ENCODE measurements at regions not wholly inside any gene's neighbourhood (a gene's known extent, or its start where the extent isn't known, plus 50 kb on each side); places are given as distances from the start of the nearest gene placed in this dataset.

DNA sequence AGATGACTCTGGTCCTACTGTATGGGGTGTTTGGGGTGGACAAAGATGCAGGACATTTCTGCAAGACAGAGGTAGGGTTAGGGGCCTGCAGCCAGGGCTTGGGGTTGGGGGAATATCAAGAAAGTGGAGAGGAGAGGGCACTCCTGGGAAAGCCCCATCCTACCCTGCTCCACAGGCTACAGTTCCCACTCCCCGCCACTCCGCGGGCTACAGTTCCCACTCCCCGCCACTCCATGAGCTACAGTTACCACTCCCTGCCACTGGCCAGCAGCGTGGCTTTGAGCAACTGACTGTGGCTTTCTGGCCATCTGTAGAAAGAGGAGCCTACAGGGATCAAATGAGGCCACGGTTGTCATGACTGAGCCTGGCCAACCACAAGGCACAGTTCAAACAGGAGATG is 93.8 kb upstream of the GRIK3 start:
- WGBS (ENCODE audit: low lambda C conversion rate) = 55% methylated on average over 6 of the region's 6 CpGs
- TF ChIP-seq RFX5 (IDR thresholded peaks at IDR 0.05; ENCODE audit: low read length) = no peak
- TF ChIP-seq NRF1 (IDR thresholded peaks at IDR 0.05; ENCODE audit: low read depth, low read length) = no peak
- TF ChIP-seq, protein P1, sequence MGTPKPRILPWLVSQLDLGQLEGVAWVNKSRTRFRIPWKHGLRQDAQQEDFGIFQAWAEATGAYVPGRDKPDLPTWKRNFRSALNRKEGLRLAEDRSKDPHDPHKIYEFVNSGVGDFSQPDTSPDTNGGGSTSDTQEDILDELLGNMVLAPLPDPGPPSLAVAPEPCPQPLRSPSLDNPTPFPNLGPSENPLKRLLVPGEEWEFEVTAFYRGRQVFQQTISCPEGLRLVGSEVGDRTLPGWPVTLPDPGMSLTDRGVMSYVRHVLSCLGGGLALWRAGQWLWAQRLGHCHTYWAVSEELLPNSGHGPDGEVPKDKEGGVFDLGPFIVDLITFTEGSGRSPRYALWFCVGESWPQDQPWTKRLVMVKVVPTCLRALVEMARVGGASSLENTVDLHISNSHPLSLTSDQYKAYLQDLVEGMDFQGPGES (IDR thresholded peaks at IDR 0.05; ENCODE audit: low read depth, low read length) = no peak
- TF ChIP-seq, protein P2, sequence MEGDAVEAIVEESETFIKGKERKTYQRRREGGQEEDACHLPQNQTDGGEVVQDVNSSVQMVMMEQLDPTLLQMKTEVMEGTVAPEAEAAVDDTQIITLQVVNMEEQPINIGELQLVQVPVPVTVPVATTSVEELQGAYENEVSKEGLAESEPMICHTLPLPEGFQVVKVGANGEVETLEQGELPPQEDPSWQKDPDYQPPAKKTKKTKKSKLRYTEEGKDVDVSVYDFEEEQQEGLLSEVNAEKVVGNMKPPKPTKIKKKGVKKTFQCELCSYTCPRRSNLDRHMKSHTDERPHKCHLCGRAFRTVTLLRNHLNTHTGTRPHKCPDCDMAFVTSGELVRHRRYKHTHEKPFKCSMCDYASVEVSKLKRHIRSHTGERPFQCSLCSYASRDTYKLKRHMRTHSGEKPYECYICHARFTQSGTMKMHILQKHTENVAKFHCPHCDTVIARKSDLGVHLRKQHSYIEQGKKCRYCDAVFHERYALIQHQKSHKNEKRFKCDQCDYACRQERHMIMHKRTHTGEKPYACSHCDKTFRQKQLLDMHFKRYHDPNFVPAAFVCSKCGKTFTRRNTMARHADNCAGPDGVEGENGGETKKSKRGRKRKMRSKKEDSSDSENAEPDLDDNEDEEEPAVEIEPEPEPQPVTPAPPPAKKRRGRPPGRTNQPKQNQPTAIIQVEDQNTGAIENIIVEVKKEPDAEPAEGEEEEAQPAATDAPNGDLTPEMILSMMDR (IDR thresholded peaks at IDR 0.05) = no peak
- no peak for TF ChIP-seq ELF1 (IDR thresholded peaks at IDR 0.05)
- TF ChIP-seq, protein P3, sequence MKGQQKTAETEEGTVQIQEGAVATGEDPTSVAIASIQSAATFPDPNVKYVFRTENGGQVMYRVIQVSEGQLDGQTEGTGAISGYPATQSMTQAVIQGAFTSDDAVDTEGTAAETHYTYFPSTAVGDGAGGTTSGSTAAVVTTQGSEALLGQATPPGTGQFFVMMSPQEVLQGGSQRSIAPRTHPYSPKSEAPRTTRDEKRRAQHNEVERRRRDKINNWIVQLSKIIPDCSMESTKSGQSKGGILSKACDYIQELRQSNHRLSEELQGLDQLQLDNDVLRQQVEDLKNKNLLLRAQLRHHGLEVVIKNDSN (IDR thresholded peaks at IDR 0.05; ENCODE audit: borderline replicate concordance, low read depth) = no peak
- TF ChIP-seq, protein P4, sequence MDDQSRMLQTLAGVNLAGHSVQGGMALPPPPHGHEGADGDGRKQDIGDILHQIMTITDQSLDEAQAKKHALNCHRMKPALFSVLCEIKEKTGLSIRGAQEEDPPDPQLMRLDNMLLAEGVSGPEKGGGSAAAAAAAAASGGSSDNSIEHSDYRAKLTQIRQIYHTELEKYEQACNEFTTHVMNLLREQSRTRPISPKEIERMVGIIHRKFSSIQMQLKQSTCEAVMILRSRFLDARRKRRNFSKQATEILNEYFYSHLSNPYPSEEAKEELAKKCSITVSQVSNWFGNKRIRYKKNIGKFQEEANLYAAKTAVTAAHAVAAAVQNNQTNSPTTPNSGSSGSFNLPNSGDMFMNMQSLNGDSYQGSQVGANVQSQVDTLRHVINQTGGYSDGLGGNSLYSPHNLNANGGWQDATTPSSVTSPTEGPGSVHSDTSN (IDR thresholded peaks at IDR 0.05) = no peak
- no peak for TF ChIP-seq EZH2phosphoT487 (IDR thresholded peaks at IDR 0.05; ENCODE audit: borderline replicate concordance, low read depth)
- TF ChIP-seq TEAD4 (IDR thresholded peaks at IDR 0.05; ENCODE audit: borderline replicate concordance, insufficient read depth) = no peak
- no peak for TF ChIP-seq GABPA (IDR thresholded peaks at IDR 0.05; ENCODE audit: low read depth)
- TF ChIP-seq MEF2A (IDR thresholded peaks at IDR 0.05; ENCODE audit: borderline replicate concordance, low read depth) = no peak
- TF ChIP-seq, protein P5, sequence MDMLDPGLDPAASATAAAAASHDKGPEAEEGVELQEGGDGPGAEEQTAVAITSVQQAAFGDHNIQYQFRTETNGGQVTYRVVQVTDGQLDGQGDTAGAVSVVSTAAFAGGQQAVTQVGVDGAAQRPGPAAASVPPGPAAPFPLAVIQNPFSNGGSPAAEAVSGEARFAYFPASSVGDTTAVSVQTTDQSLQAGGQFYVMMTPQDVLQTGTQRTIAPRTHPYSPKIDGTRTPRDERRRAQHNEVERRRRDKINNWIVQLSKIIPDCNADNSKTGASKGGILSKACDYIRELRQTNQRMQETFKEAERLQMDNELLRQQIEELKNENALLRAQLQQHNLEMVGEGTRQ (IDR thresholded peaks at IDR 0.05; ENCODE audit: borderline replicate concordance, low read depth, low read length) = no peak
- H2AFZ ChIP-seq (ENCODE audit: low read depth) = no peak overlapping the region
- DNase-seq = no peak
- no peaks in the 10 kb centered on the region for H3K79me2 ChIP-seq (ENCODE audit: insufficient read depth)
- no peaks in the 10 kb centered on the region for H3F3A ChIP-seq (replicated peaks; ENCODE audit: insufficient read depth)
- no peaks in the 10 kb centered on the region for H3K36me3 ChIP-seq (replicated peaks in 1 of 2; ENCODE audit: control insufficient read depth in 1 of 2, insufficient read depth in 2 of 2, low read length in 1 of 2)
- ChIA-PET POLR2A (no interaction called here), CTCF (no interaction called here)
- H4K20me1 ChIP-seq (ENCODE audit: insufficient read depth) = no peaks in the 10 kb centered on the region
- H3K9me3 ChIP-seq = no peaks in the 10 kb centered on the region
- no peak overlapping the region for H3K27ac ChIP-seq (ENCODE audit: low read depth in 2 of 2, low read length in 1 of 2)
- no peak overlapping the region for H3K4me3 ChIP-seq (ENCODE audit: low read depth in 2 of 2, low read length in 1 of 2)
- H3K27me3 ChIP-seq (ENCODE audit: insufficient read depth) = no peaks in the 10 kb centered on the region
- H3K4me2 ChIP-seq = no peak overlapping the region
- peaks cover 0 to 18% of the 10 kb centered on the region in 2 experiments; a peak in 2 of 4 replicates for H3K4me1 ChIP-seq (ENCODE audit: control insufficient read depth in 1 of 2, insufficient read depth in 2 of 2, low read depth in 1 of 2, low read length in 1 of 2)
- H3K9me2 ChIP-seq = no peaks in the 10 kb centered on the region
- no peak overlapping the region for H3K9ac ChIP-seq

All from SK-N-SH (cell line).